SK-N-SH treated with all-trans-retinoic acid at 6 μM for 48 hours (cell line): ENCODE measurements at regions not wholly inside any gene's neighbourhood (a gene's known extent, or its start where the extent isn't known, plus 50 kb on each side); places are given as distances from the start of the nearest gene placed in this dataset.

Source experiments
- ARNTL ChIP-seq: fragments of 450-650 bp; formaldehyde crosslinking; IDR thresholded peaks from 2 replicates; pipeline ENCODE4 v1.5.0; 2020; ENCODE audit warnings: low read depth, mild to moderate bottlenecking, moderate library complexity, borderline replicate concordance
- CREB5 ChIP-seq: fragments of 250-450 bp; sonication (Bioruptor Pico); IDR thresholded peaks from 2 replicates; pipeline ENCODE4 v1.5.1; 2020; ENCODE audit warnings: low read depth, mild to moderate bottlenecking, moderate library complexity
- ESRRG ChIP-seq: fragments of 250-450 bp; sonication (Bioruptor Pico); IDR thresholded peaks from 2 replicates; pipeline ENCODE4 v1.6.1; 2021; ENCODE audit warnings: mild to moderate bottlenecking
- POU6F1 ChIP-seq: fragments of 250-450 bp; sonication (Bioruptor Pico); IDR thresholded peaks from 2 replicates; pipeline ENCODE4 v1.8.0; 2021; ENCODE audit warnings: low read depth, mild to moderate bottlenecking, moderate library complexity, borderline replicate concordance
- TCF4 ChIP-seq: fragments of 250-450 bp; sonication (Bioruptor Pico); IDR thresholded peaks from 2 replicates; pipeline ENCODE4 v1.8.0; 2021; ENCODE audit warnings: mild to moderate bottlenecking, moderate library complexity, borderline replicate concordance
- ZC3H10 ChIP-seq: fragments of 250-450 bp; sonication (Bioruptor Pico); IDR thresholded peaks from 2 replicates; pipeline ENCODE4 v1.5.1; 2021; ENCODE audit warnings: mild to moderate bottlenecking, moderate library complexity
- ZFP30 ChIP-seq: fragments of 450-650 bp; formaldehyde crosslinking; IDR thresholded peaks from 2 replicates; pipeline ENCODE4 v1.5.0; 2022; ENCODE audit warnings: mild to moderate bottlenecking, moderate library complexity
- ZNF565 ChIP-seq: fragments of 450-650 bp; formaldehyde crosslinking; conservative IDR thresholded peaks from 2 replicates; pipeline ENCODE4 v1.5.0; 2020; ENCODE audit warnings: low read depth, mild to moderate bottlenecking, moderate library complexity
- ZNF70 ChIP-seq: fragments of 450-650 bp; formaldehyde crosslinking; IDR thresholded peaks from 2 replicates; pipeline ENCODE4 v1.5.0; 2020; ENCODE audit warnings: mild to moderate bottlenecking, moderate library complexity

GRCh38 chr16:13569986-13570385 is 350.0 kb upstream of the ERCC4 start:
- TF ChIP-seq TCF4, result no peak
- no peak for TF ChIP-seq ZNF70 (CRISPR knock-in tag)
- no peak for TF ChIP-seq ZFP30 (CRISPR knock-in tag)
- no peak for TF ChIP-seq ARNTL
- TF ChIP-seq ESRRG (CRISPR knock-in tag), result no peak
- TF ChIP-seq CREB5 (CRISPR knock-in tag), result no peak
- TF ChIP-seq ZNF565, result no peak
- TF ChIP-seq ZC3H10, result no peak
- TF ChIP-seq POU6F1 (CRISPR knock-in tag), result no peak
